ENCODE measurements at regions not wholly inside any gene's neighbourhood (a gene's known extent, or its start where the extent isn't known, plus 50 kb on each side); places are given as distances from the start of the nearest gene placed in this dataset.
"Not testable (repeated sequence)": the region's sequence is repeated elsewhere in the genome, so short reads cannot be mapped to it uniquely, and the experiment has no call there.

DNA sequence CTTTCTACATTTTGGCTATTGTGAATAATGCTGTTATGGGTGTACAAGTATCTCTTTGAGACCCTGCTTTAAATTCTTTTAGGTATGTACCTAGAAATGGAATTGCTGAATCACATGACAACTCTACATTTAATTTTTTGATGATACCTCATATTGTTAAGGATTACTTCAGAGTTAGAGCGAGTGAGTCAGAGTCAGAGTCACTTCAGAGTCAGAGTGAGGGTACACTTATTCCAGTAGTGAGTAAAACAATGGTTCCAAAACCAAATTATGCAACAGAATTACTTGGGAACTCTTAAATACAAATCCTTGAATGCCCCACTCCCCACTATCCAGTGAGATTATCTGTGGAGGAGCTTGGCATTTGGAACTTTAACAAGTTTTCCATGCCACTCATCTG lies 50.3 kb upstream of the SNRK start:
- Mint-ChIP-seq H3K36me3 (ENCODE audit: unreplicated experiment) (no peaks in the 10 kb centered on the region), H3K4me3 (ENCODE audit: unreplicated experiment) (no peak overlapping the region), H3K27me3 (ENCODE audit: unreplicated experiment) (peaks cover 2% of the 10 kb centered on the region), H3K27ac (ENCODE audit: unreplicated experiment) (no peak overlapping the region), H3K4me1 (ENCODE audit: low read depth, unreplicated experiment) (peaks cover 7% of the 10 kb centered on the region), H3K9me3 (ENCODE audit: unreplicated experiment) (peaks cover 4% of the 10 kb centered on the region)
- TF ChIP-seq, protein P1, sequence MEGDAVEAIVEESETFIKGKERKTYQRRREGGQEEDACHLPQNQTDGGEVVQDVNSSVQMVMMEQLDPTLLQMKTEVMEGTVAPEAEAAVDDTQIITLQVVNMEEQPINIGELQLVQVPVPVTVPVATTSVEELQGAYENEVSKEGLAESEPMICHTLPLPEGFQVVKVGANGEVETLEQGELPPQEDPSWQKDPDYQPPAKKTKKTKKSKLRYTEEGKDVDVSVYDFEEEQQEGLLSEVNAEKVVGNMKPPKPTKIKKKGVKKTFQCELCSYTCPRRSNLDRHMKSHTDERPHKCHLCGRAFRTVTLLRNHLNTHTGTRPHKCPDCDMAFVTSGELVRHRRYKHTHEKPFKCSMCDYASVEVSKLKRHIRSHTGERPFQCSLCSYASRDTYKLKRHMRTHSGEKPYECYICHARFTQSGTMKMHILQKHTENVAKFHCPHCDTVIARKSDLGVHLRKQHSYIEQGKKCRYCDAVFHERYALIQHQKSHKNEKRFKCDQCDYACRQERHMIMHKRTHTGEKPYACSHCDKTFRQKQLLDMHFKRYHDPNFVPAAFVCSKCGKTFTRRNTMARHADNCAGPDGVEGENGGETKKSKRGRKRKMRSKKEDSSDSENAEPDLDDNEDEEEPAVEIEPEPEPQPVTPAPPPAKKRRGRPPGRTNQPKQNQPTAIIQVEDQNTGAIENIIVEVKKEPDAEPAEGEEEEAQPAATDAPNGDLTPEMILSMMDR (IDR thresholded peaks at IDR 0.05; ENCODE audit: partially characterized antibody, unreplicated experiment) = no peak
- DNase-seq = no peak

DNA sequence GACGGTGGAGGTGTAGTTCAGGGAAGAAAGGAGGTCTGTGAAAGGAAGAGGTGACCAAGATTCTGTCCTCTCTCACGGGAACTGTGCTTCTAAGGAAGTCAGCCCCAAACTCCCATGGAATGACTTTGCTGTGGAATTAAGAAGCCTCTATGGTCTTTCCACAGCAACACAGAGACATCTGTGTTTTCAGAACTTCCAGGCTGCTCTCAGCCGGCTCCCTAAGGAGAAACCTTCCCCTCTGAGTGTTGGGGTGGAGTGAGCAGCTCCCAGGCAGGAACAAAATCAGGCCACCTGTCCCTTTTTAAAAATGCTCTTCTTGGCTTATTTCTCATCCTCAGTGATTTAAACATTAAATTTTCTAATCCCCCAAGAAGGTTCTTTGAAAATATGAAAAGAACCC lies 53.3 kb upstream of the SNRK start:
- Mint-ChIP-seq H3K36me3 (ENCODE audit: unreplicated experiment) (no peaks in the 10 kb centered on the region), H3K9me3 (ENCODE audit: unreplicated experiment) (peaks cover 4% of the 10 kb centered on the region), H3K27ac (ENCODE audit: unreplicated experiment) (peak overlapping the region; percentile 75), H3K4me3 (ENCODE audit: unreplicated experiment) (no peak overlapping the region), H3K27me3 (ENCODE audit: unreplicated experiment) (no peaks in the 10 kb centered on the region), H3K4me1 (ENCODE audit: low read depth, unreplicated experiment) (peaks cover 7% of the 10 kb centered on the region)
- DNase-seq = no peak
- TF ChIP-seq, protein P1 (IDR thresholded peaks at IDR 0.05; ENCODE audit: partially characterized antibody, unreplicated experiment) = no peak

DNA sequence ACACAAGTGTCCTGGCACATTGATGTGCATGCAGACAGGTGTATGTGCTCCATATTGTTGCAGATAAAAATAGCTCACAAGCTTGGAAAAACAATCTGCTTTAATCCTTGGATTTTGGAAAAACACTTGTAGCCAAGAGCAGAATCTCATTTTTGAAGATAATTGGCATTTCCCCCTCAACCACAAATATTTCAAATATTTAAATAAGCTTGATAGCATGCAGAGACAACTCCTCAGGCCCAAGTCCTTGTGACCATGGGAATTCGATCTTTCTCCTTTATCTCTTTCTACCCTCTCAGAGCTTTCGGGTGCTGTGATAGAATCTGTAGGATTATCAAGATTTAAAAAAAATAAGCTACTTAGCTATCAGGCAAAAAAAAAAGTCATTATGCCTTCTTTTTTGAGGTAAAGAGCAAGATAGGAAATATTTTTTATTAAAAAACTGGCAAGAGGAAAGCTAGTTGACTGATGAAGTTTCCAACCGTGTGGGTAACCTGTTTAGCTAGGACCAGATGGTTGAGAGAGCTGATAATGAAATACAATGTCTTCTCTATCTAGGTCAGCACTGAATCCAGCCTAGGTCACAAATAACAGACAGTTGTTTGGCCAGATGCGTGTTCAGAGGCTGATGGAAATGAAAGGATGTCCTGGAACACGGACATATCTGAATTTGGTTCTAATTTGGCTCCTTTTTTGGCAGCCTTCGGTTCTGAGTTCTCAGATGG lies 54.9 kb upstream of the SNRK start:
- peaks cover 7% of the 10 kb centered on the region for H3K4me1 Mint-ChIP-seq (ENCODE audit: low read depth, unreplicated experiment)
- no peak for DNase-seq
- H3K27ac Mint-ChIP-seq (ENCODE audit: unreplicated experiment) = no peak overlapping the region
- peaks cover 4% of the 10 kb centered on the region for H3K36me3 Mint-ChIP-seq (ENCODE audit: unreplicated experiment)
- no peak overlapping the region for H3K4me3 Mint-ChIP-seq (ENCODE audit: unreplicated experiment)
- peaks cover 7% of the 10 kb centered on the region for H3K9me3 Mint-ChIP-seq (ENCODE audit: unreplicated experiment)
- TF ChIP-seq, protein P1 (IDR thresholded peaks at IDR 0.05; ENCODE audit: partially characterized antibody, unreplicated experiment) = no peak
- no peaks in the 10 kb centered on the region for H3K27me3 Mint-ChIP-seq (ENCODE audit: unreplicated experiment)

DNA sequence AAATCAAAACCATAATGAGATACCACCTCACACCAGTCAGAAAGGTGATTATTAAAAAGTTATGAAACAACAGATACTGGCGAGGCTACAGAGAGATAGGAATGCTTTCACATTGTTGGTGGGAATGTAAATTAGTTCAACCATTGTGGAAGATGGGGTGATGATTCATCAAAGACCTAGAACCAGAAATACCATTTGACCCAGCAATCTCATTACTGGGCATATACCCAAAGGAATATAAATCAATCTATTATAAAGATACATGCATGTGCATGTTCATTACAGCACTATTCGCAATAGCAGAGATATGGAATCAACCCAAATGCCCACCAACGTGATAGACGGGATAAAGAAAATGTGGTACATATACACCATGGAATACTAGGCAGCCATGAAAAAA lies 56.5 kb upstream of the SNRK start:
- not testable (repeated sequence) for H3K4me1 Mint-ChIP-seq (ENCODE audit: low read depth, unreplicated experiment); H3K9me3 Mint-ChIP-seq (ENCODE audit: unreplicated experiment); H3K27me3 Mint-ChIP-seq (ENCODE audit: unreplicated experiment); H3K27ac Mint-ChIP-seq (ENCODE audit: unreplicated experiment); H3K36me3 Mint-ChIP-seq (ENCODE audit: unreplicated experiment); DNase-seq; H3K4me3 Mint-ChIP-seq (ENCODE audit: unreplicated experiment)

DNA sequence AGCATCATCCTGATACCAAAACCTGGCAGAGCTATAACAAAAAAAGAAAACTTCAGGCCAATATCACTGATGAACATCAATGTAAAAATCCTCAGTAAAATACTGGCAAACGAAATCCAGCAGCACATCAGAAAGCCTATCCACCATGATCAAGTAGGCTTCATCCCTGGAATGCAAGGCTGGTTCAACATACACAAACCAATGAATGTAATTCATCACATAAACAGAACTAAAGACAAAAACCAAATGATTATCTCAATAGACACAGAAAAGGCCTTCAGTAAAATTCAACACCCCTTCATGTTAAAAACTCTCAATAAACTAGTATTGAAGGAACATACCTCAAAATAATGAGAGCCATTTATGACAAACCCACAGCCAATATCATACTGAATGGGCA lies 58.7 kb upstream of the SNRK start:
- not testable (repeated sequence) for H3K27me3 Mint-ChIP-seq (ENCODE audit: unreplicated experiment); H3K36me3 Mint-ChIP-seq (ENCODE audit: unreplicated experiment); H3K4me1 Mint-ChIP-seq (ENCODE audit: low read depth, unreplicated experiment); H3K4me3 Mint-ChIP-seq (ENCODE audit: unreplicated experiment); H3K9me3 Mint-ChIP-seq (ENCODE audit: unreplicated experiment); H3K27ac Mint-ChIP-seq (ENCODE audit: unreplicated experiment); DNase-seq

DNA sequence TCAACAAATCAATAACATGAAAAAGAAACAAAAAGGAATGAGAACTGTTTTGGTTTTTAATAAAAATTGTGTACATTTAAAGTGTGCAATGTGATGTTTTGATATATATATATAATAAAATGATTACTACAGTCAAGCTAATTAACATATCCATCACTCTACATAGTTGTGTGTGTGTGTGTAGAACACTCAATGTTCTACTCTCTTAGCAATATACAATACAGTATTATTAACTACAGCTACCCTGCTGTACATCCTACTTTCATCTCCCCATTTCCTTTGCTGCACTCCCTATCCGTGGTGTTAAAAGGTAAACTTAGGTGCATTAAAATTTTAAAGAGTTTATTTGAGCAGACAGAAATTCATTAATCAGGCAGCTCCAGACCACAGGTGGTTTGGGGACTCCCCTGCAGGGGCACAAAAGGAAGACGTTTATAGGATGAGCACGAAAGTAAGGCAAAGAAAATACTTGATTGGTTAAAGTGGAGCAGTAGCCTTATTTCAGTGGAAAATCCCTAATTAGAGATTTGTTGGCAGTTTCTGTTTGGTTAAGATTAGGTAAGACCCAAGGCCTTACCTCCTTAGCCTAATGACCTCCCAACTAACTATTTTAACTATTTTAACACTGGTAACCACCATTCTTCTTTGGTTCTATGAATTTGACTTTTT lies 61.8 kb upstream of the SNRK start:
- H3K9me3 Mint-ChIP-seq (ENCODE audit: unreplicated experiment) = peaks cover 5% of the 10 kb centered on the region
- no peak for DNase-seq
- TF ChIP-seq, protein P1 (IDR thresholded peaks at IDR 0.05; ENCODE audit: partially characterized antibody, unreplicated experiment) = no peak
- H3K36me3 Mint-ChIP-seq (ENCODE audit: unreplicated experiment) = peaks cover 15% of the 10 kb centered on the region
- peaks cover 2% of the 10 kb centered on the region for H3K4me1 Mint-ChIP-seq (ENCODE audit: low read depth, unreplicated experiment)
- H3K27ac Mint-ChIP-seq (ENCODE audit: unreplicated experiment) = no peak overlapping the region
- no peaks in the 10 kb centered on the region for H3K27me3 Mint-ChIP-seq (ENCODE audit: unreplicated experiment)
- no peak overlapping the region for H3K4me3 Mint-ChIP-seq (ENCODE audit: unreplicated experiment)

Measured in glutamatergic neuron (in vitro differentiated cells).